Trophoblast cell (in vitro differentiated cells and primary cell): ENCODE measurements at regions not wholly inside any gene's neighbourhood (a gene's known extent, or its start where the extent isn't known, plus 50 kb on each side); places are given as distances from the start of the nearest gene placed in this dataset.
A peak's percentile ranks its signal among the peaks of the same experiment; 100 is the strongest.
"Not testable (repeated sequence)": the region's sequence is repeated elsewhere in the genome, so short reads cannot be mapped to it uniquely, and the experiment has no call there.

Source experiments
- DNase-seq, 2 donors: peaks; one replicate each; pipeline ENCODE4 v3.0.0-alpha.2; 2016
- H2AFZ ChIP-seq: 2 replicates; pipeline ENCODE4 v1.6.1; 2013; ENCODE audit warnings: low read length, moderate library complexity, mild to moderate bottlenecking; ENCODE audit not compliant: insufficient read depth, poor library complexity
- H2AK5ac ChIP-seq: 2 replicates; pipeline ENCODE4 v1.6.1; 2013; ENCODE audit warnings: mild to moderate bottlenecking, low read length
- H2BK120ac ChIP-seq: 2 replicates; pipeline ENCODE4 v1.6.1; 2013; ENCODE audit warnings: low read length, mild to moderate bottlenecking, moderate library complexity; ENCODE audit not compliant: insufficient read depth, poor library complexity
- H2BK12ac ChIP-seq: 2 replicates; pipeline ENCODE4 v1.6.1; 2013; ENCODE audit warnings: mild to moderate bottlenecking, low read length, moderate library complexity
- H2BK5ac ChIP-seq: 2 replicates; pipeline ENCODE4 v1.6.1; 2013; ENCODE audit warnings: low read length, low read depth, moderate library complexity, mild to moderate bottlenecking; ENCODE audit not compliant: poor library complexity
- H3K14ac ChIP-seq: 2 replicates; pipeline ENCODE4 v1.6.1; 2013; ENCODE audit warnings: mild to moderate bottlenecking, low read length
- H3K18ac ChIP-seq: 2 replicates; pipeline ENCODE4 v1.6.1; 2013; ENCODE audit warnings: mild to moderate bottlenecking, low read length
- H3K23ac ChIP-seq: 2 replicates; pipeline ENCODE4 v1.6.1; 2013; ENCODE audit warnings: low read length
- H3K27ac ChIP-seq: 2 replicates; pipeline ENCODE4 v1.5.1; 2013; ENCODE audit warnings: low read depth, mild to moderate bottlenecking, inconsistent platforms, low read length, moderate library complexity
- H3K27me3 ChIP-seq: 2 replicates; pipeline ENCODE4 v1.6.1; 2013; ENCODE audit warnings: inconsistent platforms, mild to moderate bottlenecking, low read length, moderate library complexity; ENCODE audit not compliant: insufficient read depth
- H3K36me3 ChIP-seq, 2 experiments: 1 replicate in 1 of 2; 2 replicates in 1 of 2; pipeline ENCODE4 v1.6.1; 2013; ENCODE audit warnings: low read length in 2 of 2, mild to moderate bottlenecking in 2 of 2, moderate library complexity in 1 of 2; ENCODE audit not compliant: insufficient read depth in 2 of 2, control insufficient read depth in 1 of 2
- H3K4ac ChIP-seq: 2 replicates; pipeline ENCODE4 v1.6.1; 2013; ENCODE audit warnings: low read depth, mild to moderate bottlenecking, low read length, moderate library complexity
- H3K4me1 ChIP-seq, 2 experiments: 1 replicate in 1 of 2; 2 replicates in 1 of 2; pipeline ENCODE4 v1.6.1; 2013; ENCODE audit warnings: low read length in 2 of 2, mild to moderate bottlenecking in 2 of 2, moderate library complexity in 1 of 2; ENCODE audit not compliant: insufficient read depth in 2 of 2, control insufficient read depth in 1 of 2
- H3K4me2 ChIP-seq: 2 replicates; pipeline ENCODE4 v1.6.1; 2013; ENCODE audit warnings: inconsistent platforms, mild to moderate bottlenecking, low read length, moderate library complexity
- H3K4me3 ChIP-seq: 2 replicates; pipeline ENCODE4 v1.5.1; 2013; ENCODE audit warnings: mild to moderate bottlenecking, low read depth, low read length, inconsistent platforms
- H3K79me1 ChIP-seq: one replicate; pipeline ENCODE4 v1.6.1; 2013; ENCODE audit warnings: low read length
- H3K79me2 ChIP-seq: 2 replicates; pipeline ENCODE4 v1.6.1; 2013; ENCODE audit warnings: low read length, mild to moderate bottlenecking; ENCODE audit not compliant: control insufficient read depth, insufficient read depth, poor library complexity
- H3K9ac ChIP-seq: 2 replicates; pipeline ENCODE4 v1.6.1; 2013; ENCODE audit warnings: mild to moderate bottlenecking, low read length
- H3K9me3 ChIP-seq: 2 replicates; pipeline ENCODE4 v1.6.1; 2013; ENCODE audit warnings: low read depth, mild to moderate bottlenecking, control low read depth, inconsistent platforms, low read length; ENCODE audit not compliant: insufficient read depth
- H4K12ac ChIP-seq: 2 replicates; pipeline ENCODE4 v1.6.1; 2013; ENCODE audit warnings: low read depth, mild to moderate bottlenecking, low read length, moderate library complexity
- H4K8ac ChIP-seq: 2 replicates; pipeline ENCODE4 v1.6.1; 2013; ENCODE audit warnings: low read depth, mild to moderate bottlenecking, low read length, moderate library complexity
- H4K91ac ChIP-seq: one replicate; pipeline ENCODE4 v1.6.1; 2013; ENCODE audit warnings: low read depth, mild to moderate bottlenecking, low read length, moderate library complexity
- WGBS: extraction: QIAGEN DNeasy Blood & Tissue Kit; methylation state at CpG from one replicate; pipeline ENCODE4 v1.1.7; 2013; ENCODE audit warnings: missing lambda C conversion rate; ENCODE audit not compliant: insufficient read length, insufficient coverage; ENCODE audit errors: extremely low coverage; 5-methylcytosine and 5-hydroxymethylcytosine counted together

- not testable (repeated sequence) for H3K27ac ChIP-seq, H3K14ac ChIP-seq, H3K79me2 ChIP-seq, H3K4me3 ChIP-seq, H3K4me2 ChIP-seq, H3K36me3 ChIP-seq, H4K91ac ChIP-seq, H3K4ac ChIP-seq, DNase-seq, H3K27me3 ChIP-seq, H3K23ac ChIP-seq, H3K4me1 ChIP-seq, H2BK120ac ChIP-seq, H2AFZ ChIP-seq, H2BK12ac ChIP-seq, H3K79me1 ChIP-seq, H4K12ac ChIP-seq, H4K8ac ChIP-seq, H3K9me3 ChIP-seq, H2AK5ac ChIP-seq, H3K18ac ChIP-seq, H2BK5ac ChIP-seq, H3K9ac ChIP-seq
- no CpG with 5 or more reads among the region's 23 CpGs for WGBS
These were observed 1083.7 kb upstream of the CDH8 start for GRCh38 chr16:63119905-63120304.

DNA sequence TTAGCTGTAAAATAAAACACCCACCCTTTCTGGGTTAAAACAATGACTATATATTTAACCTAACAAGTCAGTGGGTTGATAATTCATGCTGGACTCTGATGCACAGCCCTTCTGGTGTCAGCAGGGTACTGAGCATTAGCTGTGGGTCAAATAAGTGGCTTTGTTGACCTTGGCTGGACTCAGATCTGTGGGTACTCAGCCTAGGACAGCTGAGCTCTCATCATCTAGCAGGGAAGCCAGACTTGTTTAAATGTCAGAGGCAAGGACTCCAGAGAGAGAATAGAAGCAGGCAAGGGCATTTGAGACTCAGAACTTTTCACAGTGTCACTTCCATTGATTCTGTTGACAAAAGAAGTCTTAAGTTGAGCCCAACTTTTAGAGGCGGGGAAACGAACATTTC, 1063.8 kb upstream of the CDH8 start:
- H2AFZ ChIP-seq, result no peak overlapping the region
- no peak overlapping the region for H4K12ac ChIP-seq
- no peak overlapping the region for H2BK120ac ChIP-seq
- no peak overlapping the region for H3K4ac ChIP-seq
- peak overlapping the region; percentile 99 for H3K23ac ChIP-seq
- no peak overlapping the region for H4K91ac ChIP-seq
- no peak overlapping the region for H2BK12ac ChIP-seq
- no peak overlapping the region for H3K18ac ChIP-seq
- no peaks in the 10 kb centered on the region for H3K36me3 ChIP-seq
- H3K4me2 ChIP-seq, result no peak overlapping the region
- H3K14ac ChIP-seq, result no peak overlapping the region
- H3K4me1 ChIP-seq, result no peaks in the 10 kb centered on the region
- no peak overlapping the region for H3K4me3 ChIP-seq
- no peak for DNase-seq
- H2BK5ac ChIP-seq, result no peak overlapping the region
- H3K27ac ChIP-seq, result no peak overlapping the region
- H3K9ac ChIP-seq, result no peak overlapping the region
- no peak overlapping the region for H4K8ac ChIP-seq
- no peak overlapping the region for H2AK5ac ChIP-seq
- H3K79me1 ChIP-seq, result no peaks in the 10 kb centered on the region
- no CpG with 5 or more reads among the region's 2 CpGs for WGBS
- no peaks in the 10 kb centered on the region for H3K9me3 ChIP-seq
- H3K27me3 ChIP-seq, result no peaks in the 10 kb centered on the region
- no peaks in the 10 kb centered on the region for H3K79me2 ChIP-seq

GRCh38 chr16:63096857-63097256, 1060.6 kb upstream of the CDH8 start:
- no peaks in the 10 kb centered on the region for H3K36me3 ChIP-seq
- no peak overlapping the region for H4K12ac ChIP-seq
- H4K91ac ChIP-seq, result no peak overlapping the region
- no peak overlapping the region for H2BK120ac ChIP-seq
- no peaks in the 10 kb centered on the region for H3K4me1 ChIP-seq
- H3K9ac ChIP-seq, result no peak overlapping the region
- H3K4me2 ChIP-seq, result no peak overlapping the region
- WGBS, result no CpG with 5 or more reads among the region's 5 CpGs
- H2AK5ac ChIP-seq, result no peak overlapping the region
- no peak overlapping the region for H3K4me3 ChIP-seq
- H2AFZ ChIP-seq, result no peak overlapping the region
- no peak overlapping the region for H4K8ac ChIP-seq
- no peak overlapping the region for H3K23ac ChIP-seq
- H3K18ac ChIP-seq, result no peak overlapping the region
- DNase-seq, result no peak
- no peaks in the 10 kb centered on the region for H3K27me3 ChIP-seq
- no peaks in the 10 kb centered on the region for H3K79me2 ChIP-seq
- no peak overlapping the region for H3K27ac ChIP-seq
- H3K79me1 ChIP-seq, result no peaks in the 10 kb centered on the region
- H3K9me3 ChIP-seq, result no peaks in the 10 kb centered on the region
- no peak overlapping the region for H3K4ac ChIP-seq
- no peak overlapping the region for H2BK5ac ChIP-seq
- H3K14ac ChIP-seq, result no peak overlapping the region
- no peak overlapping the region for H2BK12ac ChIP-seq

- no peak overlapping the region for H3K14ac ChIP-seq
- no peak overlapping the region for H3K4me3 ChIP-seq
- no peaks in the 10 kb centered on the region for H3K27me3 ChIP-seq
- H3K23ac ChIP-seq, result no peak overlapping the region
- no peak overlapping the region for H2AK5ac ChIP-seq
- no peaks in the 10 kb centered on the region for H3K79me1 ChIP-seq
- H3K9ac ChIP-seq, result no peak overlapping the region
- H4K91ac ChIP-seq, result no peak overlapping the region
- no peaks in the 10 kb centered on the region for H3K4me1 ChIP-seq
- H4K8ac ChIP-seq, result no peak overlapping the region
- no peak overlapping the region for H4K12ac ChIP-seq
- no peak overlapping the region for H2BK12ac ChIP-seq
- H3K4ac ChIP-seq, result no peak overlapping the region
- no peak overlapping the region for H2BK120ac ChIP-seq
- DNase-seq, result no peak
- H3K36me3 ChIP-seq, result no peaks in the 10 kb centered on the region
- H3K9me3 ChIP-seq, result no peaks in the 10 kb centered on the region
- H3K79me2 ChIP-seq, result no peaks in the 10 kb centered on the region
- H3K27ac ChIP-seq, result no peak overlapping the region
- no peak overlapping the region for H2AFZ ChIP-seq
- no peak overlapping the region for H2BK5ac ChIP-seq
- H3K4me2 ChIP-seq, result no peak overlapping the region
- no peak overlapping the region for H3K18ac ChIP-seq
These were observed 1056.5 kb upstream of the CDH8 start for GRCh38 chr16:63092736-63093135.

- H2BK120ac ChIP-seq, result no peak overlapping the region
- no peak overlapping the region for H2BK12ac ChIP-seq
- no peak overlapping the region for H3K27ac ChIP-seq
- H3K9me3 ChIP-seq, result no peaks in the 10 kb centered on the region
- no peak overlapping the region for H4K91ac ChIP-seq
- no peak overlapping the region for H3K14ac ChIP-seq
- H3K4me3 ChIP-seq, result no peak overlapping the region
- H3K4me2 ChIP-seq, result no peak overlapping the region
- H3K4ac ChIP-seq, result no peak overlapping the region
- H2AK5ac ChIP-seq, result no peak overlapping the region
- no CpG with 5 or more reads among the region's 2 CpGs for WGBS
- H3K79me1 ChIP-seq, result no peaks in the 10 kb centered on the region
- no peaks in the 10 kb centered on the region for H3K79me2 ChIP-seq
- no peak overlapping the region for H3K23ac ChIP-seq
- H3K4me1 ChIP-seq, result no peaks in the 10 kb centered on the region
- H3K9ac ChIP-seq, result no peak overlapping the region
- no peak overlapping the region for H4K12ac ChIP-seq
- H3K36me3 ChIP-seq, result no peaks in the 10 kb centered on the region
- H3K18ac ChIP-seq, result no peak overlapping the region
- no peak overlapping the region for H4K8ac ChIP-seq
- no peaks in the 10 kb centered on the region for H3K27me3 ChIP-seq
- no peak for DNase-seq
- no peak overlapping the region for H2BK5ac ChIP-seq
- H2AFZ ChIP-seq, result no peak overlapping the region
These were observed 1045.9 kb upstream of the CDH8 start for GRCh38 chr16:63082101-63082500.
